DOHH2 (cell line): ENCODE measurements at regions not wholly inside any gene's neighbourhood (a gene's known extent, or its start where the extent isn't known, plus 50 kb on each side); places are given as distances from the start of the nearest gene placed in this dataset.

Source experiments
- H3F3A ChIP-seq: fragments of 200-600 bp; sonication (generic), shearing (Covaris generic); 2 replicates; pipeline ENCODE4 v1.6.0; 2016; ENCODE audit warnings: antibody characterized with exemption, mild to moderate bottlenecking; ENCODE audit not compliant: control insufficient read depth, insufficient read depth
- H3K27ac ChIP-seq: fragments of 200-600 bp; sonication (generic); 2 replicates; pipeline ENCODE4 v1.5.1; 2014; ENCODE audit warnings: low read depth, mild to moderate bottlenecking, low read length, moderate library complexity
- H3K27me3 ChIP-seq: fragments of 200-600 bp; sonication (generic); 2 replicates; pipeline ENCODE4 v1.6.1; 2014; ENCODE audit warnings: mild to moderate bottlenecking, low read length, mixed read lengths; ENCODE audit not compliant: control insufficient read depth
- H3K36me3 ChIP-seq: fragments of 200-600 bp; sonication (generic); 2 replicates; pipeline ENCODE4 v1.6.1; 2014; ENCODE audit warnings: mild to moderate bottlenecking, low read length, moderate library complexity, mixed read lengths; ENCODE audit not compliant: control insufficient read depth
- H3K4me1 ChIP-seq: fragments of 200-600 bp; sonication (generic); 2 replicates; pipeline ENCODE4 v1.6.1; 2014; ENCODE audit warnings: mild to moderate bottlenecking, low read length, mixed read lengths; ENCODE audit not compliant: control insufficient read depth
- H3K4me2 ChIP-seq: fragments of 200-600 bp; sonication (generic); 2 replicates; pipeline ENCODE4 v1.6.0; 2014; ENCODE audit warnings: mild to moderate bottlenecking, low read length, moderate library complexity
- H3K4me3 ChIP-seq: fragments of 200-600 bp; sonication (generic); 2 replicates; pipeline ENCODE4 v1.5.1; 2014; ENCODE audit warnings: mild to moderate bottlenecking, low read length, mixed read lengths
- H3K79me2 ChIP-seq: fragments of 200-600 bp; sonication (generic); 2 replicates; pipeline ENCODE4 v1.6.1; 2014; ENCODE audit warnings: mild to moderate bottlenecking, low read length, mixed read lengths; ENCODE audit not compliant: control insufficient read depth
- H3K9me2 ChIP-seq: fragments of 200-600 bp; sonication (generic); replicated peaks from 2 replicates; pipeline ENCODE4 v1.6.1; 2014; ENCODE audit warnings: mild to moderate bottlenecking, low read length, mixed read lengths; ENCODE audit not compliant: control insufficient read depth
- H3K9me3 ChIP-seq: fragments of 200-600 bp; sonication (generic); 2 replicates; pipeline ENCODE4 v1.6.1; 2014; ENCODE audit warnings: antibody characterized with exemption, low read length, mixed read lengths; ENCODE audit not compliant: control insufficient read depth, insufficient read depth
- H4K20me1 ChIP-seq: fragments of 200-600 bp; sonication (generic); 2 replicates; pipeline ENCODE4 v1.6.0; 2014; ENCODE audit warnings: low read depth, mild to moderate bottlenecking, antibody characterized with exemption, low read length, moderate library complexity; ENCODE audit not compliant: control insufficient read depth, insufficient read depth
- EZH2phosphoT487 ChIP-seq: fragments of 200-600 bp; sonication (generic); IDR thresholded peaks from 2 replicates; pipeline ENCODE4 v1.6.1; 2017; ENCODE audit warnings: borderline replicate concordance, mild to moderate bottlenecking, antibody characterized with exemption, low read length, moderate library complexity, mixed read lengths
- TF ChIP-seq, protein P1 (sequence below): fragments of 200-600 bp; sonication (generic); IDR thresholded peaks from one replicate; pipeline ENCODE4 v1.5.1; 2014; ENCODE audit warnings: antibody characterized with exemption, mild to moderate bottlenecking, low read depth, low read length; ENCODE audit not compliant: poor library complexity, severe bottlenecking

DNA sequence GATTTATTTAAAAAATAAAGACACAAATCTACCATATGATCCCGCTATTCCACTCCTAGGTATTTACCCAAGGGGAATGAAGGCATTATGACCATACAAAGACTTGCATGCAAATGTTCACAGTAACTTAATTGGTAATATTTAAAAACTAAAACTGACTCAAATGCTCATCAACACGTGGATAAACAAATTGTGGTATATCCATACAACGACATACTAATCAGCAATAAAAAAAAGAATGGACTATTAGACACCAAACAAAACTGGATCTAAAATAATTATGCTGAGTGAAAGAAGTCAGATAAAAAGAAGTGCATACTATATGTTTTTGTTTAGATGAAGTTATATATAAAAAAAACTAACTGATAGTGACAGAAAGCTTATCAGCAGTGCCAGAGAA, 428.3 kb downstream of the ZEB2 start:
- TF ChIP-seq EZH2phosphoT487 = no peak
- TF ChIP-seq, protein P1, sequence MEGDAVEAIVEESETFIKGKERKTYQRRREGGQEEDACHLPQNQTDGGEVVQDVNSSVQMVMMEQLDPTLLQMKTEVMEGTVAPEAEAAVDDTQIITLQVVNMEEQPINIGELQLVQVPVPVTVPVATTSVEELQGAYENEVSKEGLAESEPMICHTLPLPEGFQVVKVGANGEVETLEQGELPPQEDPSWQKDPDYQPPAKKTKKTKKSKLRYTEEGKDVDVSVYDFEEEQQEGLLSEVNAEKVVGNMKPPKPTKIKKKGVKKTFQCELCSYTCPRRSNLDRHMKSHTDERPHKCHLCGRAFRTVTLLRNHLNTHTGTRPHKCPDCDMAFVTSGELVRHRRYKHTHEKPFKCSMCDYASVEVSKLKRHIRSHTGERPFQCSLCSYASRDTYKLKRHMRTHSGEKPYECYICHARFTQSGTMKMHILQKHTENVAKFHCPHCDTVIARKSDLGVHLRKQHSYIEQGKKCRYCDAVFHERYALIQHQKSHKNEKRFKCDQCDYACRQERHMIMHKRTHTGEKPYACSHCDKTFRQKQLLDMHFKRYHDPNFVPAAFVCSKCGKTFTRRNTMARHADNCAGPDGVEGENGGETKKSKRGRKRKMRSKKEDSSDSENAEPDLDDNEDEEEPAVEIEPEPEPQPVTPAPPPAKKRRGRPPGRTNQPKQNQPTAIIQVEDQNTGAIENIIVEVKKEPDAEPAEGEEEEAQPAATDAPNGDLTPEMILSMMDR = no peak
- H3K27me3 ChIP-seq = no peaks in the 10 kb centered on the region
- H3K9me3 ChIP-seq = no peaks in the 10 kb centered on the region
- H3K79me2 ChIP-seq = no peaks in the 10 kb centered on the region
- H3K36me3 ChIP-seq = no peaks in the 10 kb centered on the region
- H3K4me1 ChIP-seq = no peaks in the 10 kb centered on the region
- H3K4me2 ChIP-seq = no peak overlapping the region
- H4K20me1 ChIP-seq = no peaks in the 10 kb centered on the region
- H3F3A ChIP-seq = no peaks in the 10 kb centered on the region
- H3K27ac ChIP-seq = no peak overlapping the region
- H3K9me2 ChIP-seq = no peaks in the 10 kb centered on the region
- no peak overlapping the region for H3K4me3 ChIP-seq

DNA sequence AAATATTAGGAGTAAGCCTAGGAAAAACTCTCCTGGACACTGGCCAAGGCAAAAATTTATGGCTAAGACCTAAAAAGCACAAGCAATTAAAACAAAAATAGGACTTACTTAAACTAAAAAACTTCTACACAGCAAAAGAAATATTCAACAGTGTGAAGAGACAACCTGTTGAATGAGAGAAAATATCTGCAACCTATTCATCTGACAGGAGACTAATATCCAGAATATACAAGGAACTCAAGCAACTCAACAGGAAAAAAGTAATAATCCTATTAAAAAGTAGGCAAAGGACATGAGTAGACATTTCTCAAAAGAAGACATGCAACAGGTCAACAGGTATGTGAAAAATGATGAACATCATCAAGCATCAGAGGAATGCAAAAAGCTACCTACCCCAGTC, 431.1 kb downstream of the ZEB2 start:
- no peaks in the 10 kb centered on the region for H3K4me1 ChIP-seq
- H3K4me3 ChIP-seq = no peak overlapping the region
- no peaks in the 10 kb centered on the region for H3K9me3 ChIP-seq
- H3F3A ChIP-seq = no peaks in the 10 kb centered on the region
- H3K27ac ChIP-seq = no peak overlapping the region
- no peaks in the 10 kb centered on the region for H3K79me2 ChIP-seq
- H3K27me3 ChIP-seq = no peaks in the 10 kb centered on the region
- no peak for TF ChIP-seq EZH2phosphoT487
- TF ChIP-seq, protein P1 = no peak
- no peaks in the 10 kb centered on the region for H3K9me2 ChIP-seq
- H3K36me3 ChIP-seq = no peaks in the 10 kb centered on the region
- no peak overlapping the region for H3K4me2 ChIP-seq
- H4K20me1 ChIP-seq = no peaks in the 10 kb centered on the region

DNA sequence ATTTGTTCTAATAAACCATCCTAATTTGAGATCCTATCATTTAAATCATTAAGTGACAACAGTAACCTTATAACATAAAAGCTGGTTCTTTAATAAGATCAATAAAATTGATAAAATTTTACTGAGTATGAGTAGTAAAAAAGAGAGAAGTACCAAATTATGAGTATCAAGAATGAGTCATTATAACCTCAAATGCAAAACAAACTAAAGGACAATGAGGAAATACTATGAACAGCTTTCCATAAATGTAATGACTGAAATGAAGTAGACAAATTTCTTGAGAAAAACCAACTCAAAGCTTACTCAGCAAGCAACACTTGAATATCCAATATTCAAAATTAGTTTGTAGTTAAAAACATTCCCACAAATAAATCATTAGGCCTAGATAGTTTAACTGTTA, 433.0 kb downstream of the ZEB2 start:
- Histone ChIP-seq H3K27me3 (no peaks in the 10 kb centered on the region), H3K4me2 (no peak overlapping the region), H3K4me3 (no peak overlapping the region), H3K79me2 (no peaks in the 10 kb centered on the region), H3K9me2 (no peaks in the 10 kb centered on the region), H3K27ac (no peak overlapping the region), H4K20me1 (no peaks in the 10 kb centered on the region), H3K4me1 (no peaks in the 10 kb centered on the region), H3K9me3 (no peaks in the 10 kb centered on the region), H3K36me3 (no peaks in the 10 kb centered on the region), H3F3A (no peaks in the 10 kb centered on the region)
- TF ChIP-seq EZH2phosphoT487 = no peak
- TF ChIP-seq, protein P1 = no peak

DNA sequence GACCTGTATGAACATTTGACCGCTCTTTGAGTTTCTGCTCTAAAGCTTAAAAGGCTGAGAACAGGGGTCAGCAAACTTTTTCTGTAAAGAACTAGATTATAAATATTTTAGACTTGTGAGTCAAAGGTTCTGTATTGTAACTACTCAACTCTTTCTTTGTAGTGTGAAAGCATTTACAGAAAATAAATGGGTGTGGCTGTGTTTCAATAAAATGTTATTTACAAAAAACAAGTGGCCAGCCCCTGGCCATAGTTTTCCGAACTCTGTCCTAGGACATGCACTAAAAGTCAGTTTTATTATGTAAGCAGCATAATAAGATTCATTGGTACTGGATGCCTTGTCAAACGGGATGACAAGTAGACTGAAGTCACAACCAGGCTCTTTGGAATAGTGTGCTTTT, 434.9 kb downstream of the ZEB2 start:
- H3K79me2 ChIP-seq = no peaks in the 10 kb centered on the region
- H3K4me3 ChIP-seq = no peak overlapping the region
- no peak overlapping the region for H3K4me2 ChIP-seq
- no peaks in the 10 kb centered on the region for H3K9me3 ChIP-seq
- no peak for TF ChIP-seq EZH2phosphoT487
- TF ChIP-seq, protein P1 = no peak
- H3K27ac ChIP-seq = no peak overlapping the region
- H3K27me3 ChIP-seq = no peaks in the 10 kb centered on the region
- no peaks in the 10 kb centered on the region for H3K4me1 ChIP-seq
- no peaks in the 10 kb centered on the region for H4K20me1 ChIP-seq
- no peaks in the 10 kb centered on the region for H3F3A ChIP-seq
- H3K9me2 ChIP-seq = no peaks in the 10 kb centered on the region
- no peaks in the 10 kb centered on the region for H3K36me3 ChIP-seq
